GM18499 (cell line): ENCODE measurements at regions not wholly inside any gene's neighbourhood (a gene's known extent, or its start where the extent isn't known, plus 50 kb on each side); places are given as distances from the start of the nearest gene placed in this dataset.

Source experiments
- ATAC-seq: cut with Tn5 transposase; IDR thresholded peaks from one replicate; pipeline ENCODE4 v1.9.1; 2021; ENCODE audit warnings: moderate number of reproducible peaks; ENCODE audit not compliant: insufficient read depth, unreplicated experiment

DNA sequence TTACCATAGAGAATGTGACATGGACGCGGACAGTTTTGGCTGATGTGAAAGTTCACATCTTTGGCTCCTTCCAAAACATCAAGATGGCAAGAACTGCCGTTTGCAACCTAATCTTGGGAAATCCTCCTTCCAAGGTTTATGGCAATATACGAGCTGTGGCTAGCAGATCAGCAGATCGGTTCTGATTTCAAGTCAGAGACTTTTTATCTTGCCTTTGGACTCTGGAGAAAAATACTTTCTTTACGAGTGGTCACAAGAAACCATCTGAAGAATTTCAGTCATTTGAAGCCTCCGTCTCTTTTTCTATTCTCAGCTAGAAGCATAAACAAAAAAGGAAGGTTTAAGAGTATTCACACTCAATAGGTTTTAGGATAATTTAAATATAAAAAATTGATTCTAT, 153.5 kb upstream of the MEIS2 start:
- ATAC-seq: no peak

DNA sequence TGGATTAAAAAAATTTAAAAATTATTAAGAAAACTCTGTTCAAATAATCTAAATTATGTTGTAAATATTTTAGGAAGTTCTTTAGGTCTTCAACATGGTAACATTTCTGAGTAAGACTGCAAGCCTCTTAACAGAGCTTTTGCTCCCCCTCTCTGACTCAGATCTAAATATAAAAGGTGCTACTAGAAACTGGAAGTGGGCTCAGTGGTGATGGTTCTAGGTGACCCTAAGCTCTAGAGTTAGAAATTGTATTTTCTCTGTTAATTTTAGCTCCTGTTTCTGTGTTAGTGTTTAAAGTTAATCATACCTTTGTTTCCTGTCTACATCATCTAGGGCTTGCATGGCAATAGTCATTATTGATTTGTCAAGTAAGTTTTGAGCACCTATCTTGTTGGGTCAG, 159.9 kb upstream of the MEIS2 start:
- no peak for ATAC-seq

GRCh38 chr15:37261685-37262084, 161.3 kb upstream of the MEIS2 start:
- no peak for ATAC-seq

GRCh38 chr15:37262922-37263608, 162.7 kb upstream of the MEIS2 start:
- ATAC-seq: no peak

DNA sequence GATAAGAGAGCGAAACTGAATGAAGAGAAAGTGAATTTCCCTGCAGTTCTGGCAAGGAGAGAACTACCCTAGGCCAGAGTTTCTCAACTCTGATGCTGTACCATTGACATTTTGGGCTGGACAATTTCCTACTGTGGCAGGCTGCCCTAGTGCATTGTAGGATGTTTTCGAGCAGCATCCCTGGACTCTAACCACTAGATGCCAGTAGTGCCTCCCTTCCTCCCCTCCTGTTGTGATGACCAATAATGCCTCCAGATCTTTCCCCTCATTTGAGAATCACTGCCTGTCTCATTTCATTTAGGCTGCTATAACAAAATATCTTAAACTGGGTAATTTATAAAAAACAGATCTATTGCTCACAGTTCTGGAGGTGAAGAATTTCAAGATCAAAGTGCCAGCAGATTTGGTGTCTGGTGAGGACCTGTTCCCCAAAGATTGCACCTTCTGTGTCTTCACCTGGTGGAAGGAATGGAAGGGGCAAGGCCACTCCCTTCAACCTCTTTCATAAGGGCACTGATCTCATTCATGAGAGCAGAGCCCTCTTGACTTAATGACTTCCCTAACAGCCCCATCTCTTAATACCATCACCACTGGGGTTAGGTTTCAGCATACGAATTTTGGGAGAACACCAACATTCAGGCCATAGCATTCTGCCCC, 188.9 kb upstream of the MEIS2 start:
- ATAC-seq: no peak

DNA sequence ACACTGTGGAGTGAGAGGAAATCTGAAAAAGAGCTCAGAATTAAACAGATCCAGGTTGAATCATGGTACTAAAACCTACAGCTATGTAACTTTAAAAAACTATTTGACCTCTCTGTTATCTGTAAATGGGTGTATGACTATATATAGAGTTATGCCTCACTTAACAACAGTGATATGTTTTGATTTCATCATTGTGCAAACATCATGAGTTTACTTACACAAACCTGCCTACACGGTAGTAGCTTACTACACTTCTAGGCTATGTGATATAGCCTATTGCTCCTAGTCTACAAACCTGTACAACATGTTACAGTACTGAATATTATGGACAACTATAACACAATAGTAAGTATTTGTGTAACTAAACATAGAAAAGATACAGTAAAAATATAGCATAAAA, 191.6 kb upstream of the MEIS2 start:
- ATAC-seq: no peak

GRCh38 chr15:37298271-37298670, 197.9 kb upstream of the MEIS2 start:
- ATAC-seq: no peak

- no peak for ATAC-seq
Observed at GRCh38 chr15:37339437-37339836, 239.1 kb upstream of the MEIS2 start.

GRCh38 chr15:37339856-37340255, 239.5 kb upstream of the MEIS2 start:
- ATAC-seq: no peak

GRCh38 chr15:37340438-37340837, 240.1 kb upstream of the MEIS2 start:
- ATAC-seq: no peak

DNA sequence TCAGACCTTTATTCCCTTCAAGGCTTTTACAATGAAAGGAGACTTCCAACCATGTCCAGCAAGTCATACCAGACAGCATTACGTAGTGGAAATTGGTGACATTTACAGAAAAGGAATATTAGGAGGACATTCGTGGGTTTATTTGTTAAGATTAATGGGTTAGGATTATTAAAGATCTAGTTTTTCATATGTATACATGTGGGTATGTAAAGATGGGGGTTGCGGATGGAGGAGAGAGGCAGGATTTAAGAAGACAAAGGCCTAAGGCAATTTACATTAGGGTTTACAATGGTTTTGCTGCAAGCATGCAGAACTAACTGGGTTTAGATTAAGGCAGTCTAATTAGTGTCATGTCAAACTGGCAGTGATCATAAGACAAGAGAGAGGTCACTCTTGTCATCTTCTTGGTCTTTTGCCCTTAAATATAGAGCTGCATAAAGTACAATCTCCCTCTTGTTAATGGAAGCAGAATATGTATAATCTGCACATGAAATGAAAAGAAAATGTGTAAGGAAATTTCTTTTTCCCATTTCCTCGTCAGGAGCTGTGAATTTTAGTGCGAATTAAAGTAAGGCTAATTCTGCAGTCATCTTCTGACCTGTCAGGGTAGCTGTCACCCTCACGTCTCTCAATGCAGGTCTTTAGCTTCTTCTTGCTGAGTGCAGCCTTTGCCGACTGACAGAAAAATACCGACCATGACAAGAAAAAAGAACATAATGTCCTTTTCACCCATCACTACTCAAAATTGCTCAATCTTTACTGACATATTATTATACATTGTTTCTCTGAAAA, 258.9 kb upstream of the MEIS2 start:
- no peak for ATAC-seq

DNA sequence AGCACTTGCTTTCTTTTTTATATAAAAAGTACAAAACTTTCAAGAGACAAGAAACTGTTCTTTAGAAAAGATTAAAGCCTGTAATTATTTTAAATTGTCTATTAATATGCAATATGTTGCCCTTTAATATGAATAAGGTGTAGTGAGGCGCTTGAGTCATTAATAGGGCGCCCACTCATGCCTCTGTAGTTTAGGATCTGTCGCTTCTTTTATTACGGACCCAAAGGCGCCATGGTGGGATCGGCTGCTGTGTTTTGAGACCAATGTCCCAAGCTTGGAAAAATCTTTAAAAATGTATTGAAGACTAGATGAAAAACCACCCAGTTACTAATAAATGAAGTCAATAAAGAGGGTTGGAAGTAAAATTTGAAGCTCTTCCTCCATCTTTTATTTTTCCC, 259.5 kb upstream of the MEIS2 start:
- ATAC-seq: no peak

GRCh38 chr15:37360724-37361123, 260.4 kb upstream of the MEIS2 start:
- ATAC-seq: no peak

DNA sequence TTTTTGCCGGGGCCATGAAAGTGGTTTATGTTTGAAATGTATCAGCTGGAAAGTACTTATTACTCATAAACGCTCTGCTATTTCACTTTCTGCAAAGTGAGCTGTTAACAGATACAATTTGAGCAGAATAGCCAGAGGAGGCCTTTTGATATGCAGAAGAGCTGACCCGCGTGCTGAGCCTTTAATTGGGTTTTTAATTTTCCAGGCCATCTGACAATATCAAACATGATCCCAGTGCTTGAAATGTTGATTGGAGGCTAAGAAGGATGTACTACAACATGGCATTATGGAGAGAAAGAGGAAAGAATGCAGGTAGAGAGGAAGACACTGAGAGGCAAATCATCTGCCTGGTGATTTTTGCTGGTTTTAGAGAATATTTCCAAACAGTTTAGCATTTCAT, 261.3 kb upstream of the MEIS2 start:
- ATAC-seq: no peak

DNA sequence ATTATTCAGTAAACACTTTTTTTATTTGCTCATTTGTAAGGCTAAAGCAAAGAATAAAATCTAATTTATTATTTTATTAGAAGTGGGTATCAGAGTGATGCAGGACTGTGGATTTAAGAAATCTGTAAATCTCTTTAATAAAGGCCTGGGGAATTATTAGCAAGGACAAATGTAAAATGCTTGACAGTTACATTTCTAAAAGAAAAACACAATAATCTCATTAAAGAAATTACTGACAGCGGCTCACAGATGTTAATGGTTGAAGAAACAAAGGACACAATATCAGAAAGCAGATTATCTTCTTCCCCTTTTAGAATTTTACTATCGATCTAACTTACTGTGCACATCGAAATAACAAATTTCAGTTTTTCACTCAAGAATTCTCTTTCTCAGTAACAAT, 262.1 kb upstream of the MEIS2 start:
- no peak for ATAC-seq

- ATAC-seq: no peak
Observed at GRCh38 chr15:37368961-37369360, 268.6 kb upstream of the MEIS2 start.

- ATAC-seq: no peak
Observed at GRCh38 chr15:37370941-37371340, 270.6 kb upstream of the MEIS2 start.

- no peak for ATAC-seq
Observed at GRCh38 chr15:37372064-37372463, 271.7 kb upstream of the MEIS2 start.

GRCh38 chr15:37375519-37375918, 275.2 kb upstream of the MEIS2 start:
- no peak for ATAC-seq

- ATAC-seq: no peak
Observed at GRCh38 chr15:37377428-37377827, 277.1 kb upstream of the MEIS2 start.

- ATAC-seq: no peak
Observed at GRCh38 chr15:37394402-37395099, 294.2 kb upstream of the MEIS2 start.
